ENCODE measurements at regions not wholly inside any gene's neighbourhood (a gene's known extent, or its start where the extent isn't known, plus 50 kb on each side); places are given as distances from the start of the nearest gene placed in this dataset.

GRCh38 chr21:22941779-22942490 is 1943.7 kb downstream of the NCAM2 start:
- H3K36me3 ChIP-seq (ENCODE audit: control insufficient read depth, insufficient read depth, low read length) = no peaks in the 10 kb centered on the region
- no peak overlapping the region for H3K27ac ChIP-seq (ENCODE audit: low read length)
- no peaks in the 10 kb centered on the region for H3K27me3 ChIP-seq (ENCODE audit: control insufficient read depth, insufficient read depth, low read length)
- POLR2A ChIA-PET = no interaction called here
- no peak overlapping the region for H3K4me3 ChIP-seq (ENCODE audit: low read depth in 2 of 2, low read length in 2 of 2)
- H3K4me1 ChIP-seq (ENCODE audit: control insufficient read depth, insufficient read depth, low read length) = no peaks in the 10 kb centered on the region
- in situ Hi-C loops (cut with HindIII; ENCODE audit: low pct_unique_long_range_greater_than_20kb, low sequenced_read_pairs) = no loop called here
- ATAC-seq = no peak
- H3K9me3 ChIP-seq (ENCODE audit: control insufficient read depth, insufficient read depth, low read depth, low read length) = no peaks in the 10 kb centered on the region
- TF ChIP-seq TCF7L2 (IDR thresholded peaks at IDR 0.05; ENCODE audit: low read depth, low read length) (no peak), REST (IDR thresholded peaks at IDR 0.05; ENCODE audit: insufficient read depth in 1 of 2, low read depth in 2 of 2, low read length in 1 of 2) (no peak), CTCF (IDR thresholded peaks at IDR 0.05) (no peak), SIN3A (IDR thresholded peaks at IDR 0.05; ENCODE audit: borderline replicate concordance, insufficient read depth, low read depth, low read length) (no peak), POLR2AphosphoS5 (IDR thresholded peaks at IDR 0.05; ENCODE audit: low read depth, low read length) (no peak)
- no peak for DNase-seq (ENCODE audit: low read depth, low spot score)
- CTCF ChIA-PET = no interaction called here
- BruUV-seq (replicated peaks) = no TSS peak
- intact Hi-C loops (cut with micrococcal nuclease; ENCODE audit: unreplicated experiment) = no loop called here

- no peak overlapping the region for H3K4me3 ChIP-seq (ENCODE audit: low read depth in 2 of 2, low read length in 2 of 2)
- no peaks in the 10 kb centered on the region for H3K4me1 ChIP-seq (ENCODE audit: control insufficient read depth, insufficient read depth, low read length)
- intact Hi-C loops (cut with micrococcal nuclease; ENCODE audit: unreplicated experiment) = no loop called here
- ATAC-seq = no peak
- TF ChIP-seq CTCF (IDR thresholded peaks at IDR 0.05) (no peak), TCF7L2 (IDR thresholded peaks at IDR 0.05; ENCODE audit: low read depth, low read length) (no peak), REST (IDR thresholded peaks at IDR 0.05; ENCODE audit: insufficient read depth in 1 of 2, low read depth in 2 of 2, low read length in 1 of 2) (no peak), POLR2AphosphoS5 (IDR thresholded peaks at IDR 0.05; ENCODE audit: low read depth, low read length) (no peak), SIN3A (IDR thresholded peaks at IDR 0.05; ENCODE audit: borderline replicate concordance, insufficient read depth, low read depth, low read length) (no peak)
- H3K27me3 ChIP-seq (ENCODE audit: control insufficient read depth, insufficient read depth, low read length) = no peaks in the 10 kb centered on the region
- in situ Hi-C loops (cut with HindIII; ENCODE audit: low pct_unique_long_range_greater_than_20kb, low sequenced_read_pairs) = no loop called here
- ChIA-PET CTCF (no interaction called here), POLR2A (no interaction called here)
- no peaks in the 10 kb centered on the region for H3K9me3 ChIP-seq (ENCODE audit: control insufficient read depth, insufficient read depth, low read depth, low read length)
- no peak overlapping the region for H3K27ac ChIP-seq (ENCODE audit: low read length)
- no TSS peak for BruUV-seq (replicated peaks)
- DNase-seq (ENCODE audit: low read depth, low spot score) = no peak
- H3K36me3 ChIP-seq (ENCODE audit: control insufficient read depth, insufficient read depth, low read length) = no peaks in the 10 kb centered on the region
Observed at GRCh38 chr21:22955559-22955958, 1957.3 kb downstream of the NCAM2 start.

All from Panc1 (cell line).